Fibroblast of the conjunctiva (primary cell): ENCODE measurements at regions not wholly inside any gene's neighbourhood (a gene's known extent, or its start where the extent isn't known, plus 50 kb on each side); places are given as distances from the start of the nearest gene placed in this dataset.

Source experiments
- DNase-seq: peaks from one replicate; pipeline ENCODE4 v3.0.0-alpha.2; 2010; ENCODE audit warnings: low read depth

DNA sequence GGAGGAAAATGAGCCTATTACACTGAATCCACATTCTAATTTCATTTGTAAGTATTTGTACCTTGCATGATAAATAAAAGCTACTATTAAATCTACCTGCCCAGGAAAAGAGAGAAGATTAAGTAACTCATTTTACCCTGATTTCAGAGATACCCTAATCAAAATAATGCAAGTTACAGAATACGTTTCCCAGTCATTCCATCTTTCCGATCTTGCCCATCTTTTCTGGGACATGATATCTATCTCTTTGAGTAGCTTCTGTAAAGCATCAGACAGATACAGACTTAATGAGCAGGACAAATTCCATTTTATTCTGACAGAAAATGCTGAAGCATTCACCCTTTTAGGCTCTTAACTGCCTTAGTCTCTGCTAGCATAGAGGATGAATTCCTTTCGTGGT is 56.6 kb downstream of the SPRY2 start:
- DNase-seq = no peak

- no peak for DNase-seq
Observed at GRCh38 chr13:80278706-80279105, 62.2 kb downstream of the SPRY2 start.

GRCh38 chr13:80276371-80277289 is 64.3 kb downstream of the SPRY2 start:
- peak; percentile 1 for DNase-seq

GRCh38 chr13:80274643-80275042 is 66.3 kb downstream of the SPRY2 start:
- no peak for DNase-seq

DNA sequence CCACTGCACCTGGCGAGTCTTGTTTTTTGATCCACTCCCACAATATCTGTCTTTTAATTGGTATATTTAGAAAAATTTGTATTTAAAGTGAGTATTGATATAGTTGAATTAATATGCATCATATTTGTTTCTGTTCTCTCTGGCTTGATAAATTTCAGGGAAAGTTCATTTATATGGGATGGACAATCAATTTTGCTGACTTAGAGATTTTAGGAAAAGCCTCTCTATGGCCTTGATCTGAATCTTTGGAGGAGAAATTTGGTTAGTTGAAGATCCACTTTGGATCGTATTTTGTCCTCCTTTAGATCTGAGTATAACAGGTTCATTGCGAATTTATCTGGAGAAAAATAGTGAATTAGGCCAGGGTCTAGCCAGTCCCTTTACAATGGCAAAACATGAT is 67.2 kb downstream of the SPRY2 start:
- DNase-seq = no peak

GRCh38 chr13:80265348-80265747 is 75.6 kb downstream of the SPRY2 start:
- DNase-seq = no peak

DNA sequence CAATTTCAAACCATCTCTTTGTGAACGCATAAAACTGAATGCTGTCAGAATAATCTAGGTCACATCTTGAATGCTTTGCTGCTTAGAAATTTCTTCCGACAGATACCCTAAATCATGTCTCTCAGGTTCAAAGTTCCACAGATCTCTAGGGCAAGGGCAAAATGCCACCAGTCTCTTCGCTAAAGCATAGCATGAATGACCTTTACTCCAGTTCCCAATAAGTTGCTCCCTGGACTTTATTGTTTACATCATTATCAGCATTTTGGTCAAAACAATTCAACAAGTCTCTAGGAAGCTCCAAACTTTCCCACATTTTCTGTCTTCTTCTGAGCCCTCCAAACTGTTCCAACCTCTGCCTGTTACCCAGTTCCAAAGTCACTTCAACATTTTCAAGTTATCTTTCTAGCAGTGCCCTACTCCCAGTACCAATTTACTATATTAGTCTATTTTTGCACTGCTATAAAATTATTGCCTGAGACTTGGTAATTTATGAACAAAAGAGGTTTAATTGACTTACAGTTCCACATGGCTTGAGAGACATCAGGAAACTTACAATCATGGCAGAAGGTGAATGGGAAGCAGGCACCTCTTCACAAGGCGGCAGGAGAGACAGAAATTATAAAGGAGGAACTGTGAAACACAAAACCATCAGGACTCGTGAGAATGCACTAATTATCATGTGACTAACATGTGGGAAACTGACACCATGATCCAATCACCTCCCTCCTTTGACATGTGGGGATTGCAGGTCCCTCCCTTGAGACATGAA is 77.0 kb downstream of the SPRY2 start:
- DNase-seq = no peak

DNA sequence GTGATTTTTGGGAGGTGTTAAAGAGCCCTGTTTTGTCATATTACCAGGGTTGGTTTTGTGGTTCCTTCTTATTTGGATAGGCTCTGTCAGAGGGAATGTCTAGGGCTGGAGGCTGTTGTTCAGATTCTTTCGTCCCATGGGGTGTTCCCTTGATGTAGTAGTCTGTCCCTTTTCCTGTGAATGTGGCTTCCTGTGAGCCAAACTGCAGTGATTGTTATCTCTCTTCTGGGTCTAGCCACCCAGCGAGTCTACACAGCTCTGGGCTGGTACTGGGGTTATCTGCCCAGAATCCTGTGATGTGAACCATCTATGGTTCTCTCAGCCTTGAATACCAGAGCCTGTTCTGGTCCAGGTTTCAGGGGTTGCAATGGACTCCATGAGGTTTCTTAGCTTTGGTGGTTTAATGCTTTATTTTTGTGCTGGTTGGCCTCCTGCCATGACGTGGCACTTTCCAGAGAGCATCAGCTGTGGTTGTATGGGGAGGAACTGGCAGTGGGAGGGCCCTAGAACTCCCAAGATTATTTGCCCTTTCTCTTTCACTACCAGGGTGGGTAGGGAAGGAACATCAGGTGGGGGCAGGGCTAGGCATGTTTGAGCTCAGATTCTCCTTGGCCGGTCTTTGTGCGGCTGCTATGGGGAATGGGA is 78.8 kb downstream of the SPRY2 start:
- no peak for DNase-seq

GRCh38 chr13:80259159-80259558 is 81.8 kb downstream of the SPRY2 start:
- no peak for DNase-seq

- DNase-seq = no peak
Observed at GRCh38 chr13:80256352-80256932, 84.5 kb downstream of the SPRY2 start.

DNA sequence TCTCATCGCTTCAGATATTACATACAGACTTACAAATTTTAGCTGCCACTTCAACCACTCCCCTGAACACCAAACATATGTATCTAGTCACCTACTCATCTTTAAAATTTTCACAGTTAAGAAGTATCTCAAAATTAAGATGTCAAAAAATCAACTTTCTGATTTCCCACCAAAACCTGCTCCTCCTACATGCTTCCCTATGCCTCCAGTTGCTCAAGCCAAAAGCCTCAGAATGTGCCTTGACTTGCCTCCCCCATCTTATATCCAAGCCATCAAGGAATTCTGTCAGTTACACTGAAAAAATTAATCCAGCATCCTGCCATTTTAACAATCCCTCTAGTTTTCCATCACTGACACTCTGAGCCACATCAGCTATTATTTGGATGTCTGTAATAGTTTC is 85.0 kb downstream of the SPRY2 start:
- no peak for DNase-seq

DNA sequence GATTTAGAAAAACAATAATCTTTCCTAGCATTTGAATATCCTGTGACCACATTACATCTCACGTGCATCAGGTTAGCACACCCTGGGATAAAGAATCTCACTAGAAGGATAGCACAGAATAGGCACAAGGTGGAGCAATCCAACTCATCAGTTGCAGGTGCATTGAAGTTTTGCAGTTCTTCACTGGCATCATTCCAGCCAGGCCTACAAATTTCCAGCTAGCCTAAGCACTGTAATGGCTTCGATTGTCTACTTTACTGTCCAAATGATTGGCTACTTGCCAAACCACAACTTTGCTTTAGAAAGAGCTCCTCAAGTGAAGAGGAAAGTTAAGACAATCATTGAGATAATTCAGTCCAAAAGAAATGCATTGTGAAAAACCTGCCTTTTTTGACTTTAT is 89.5 kb downstream of the SPRY2 start:
- DNase-seq = peak; percentile 31

- no peak for DNase-seq
Observed at GRCh38 chr13:80250213-80250810, 90.6 kb downstream of the SPRY2 start.

- no peak for DNase-seq
Observed at GRCh38 chr13:80249516-80250212, 91.3 kb downstream of the SPRY2 start.

GRCh38 chr13:80245162-80245733 is 95.7 kb downstream of the SPRY2 start:
- DNase-seq = no peak

- no peak for DNase-seq
Observed at GRCh38 chr13:80244574-80244973, 96.4 kb downstream of the SPRY2 start.

DNA sequence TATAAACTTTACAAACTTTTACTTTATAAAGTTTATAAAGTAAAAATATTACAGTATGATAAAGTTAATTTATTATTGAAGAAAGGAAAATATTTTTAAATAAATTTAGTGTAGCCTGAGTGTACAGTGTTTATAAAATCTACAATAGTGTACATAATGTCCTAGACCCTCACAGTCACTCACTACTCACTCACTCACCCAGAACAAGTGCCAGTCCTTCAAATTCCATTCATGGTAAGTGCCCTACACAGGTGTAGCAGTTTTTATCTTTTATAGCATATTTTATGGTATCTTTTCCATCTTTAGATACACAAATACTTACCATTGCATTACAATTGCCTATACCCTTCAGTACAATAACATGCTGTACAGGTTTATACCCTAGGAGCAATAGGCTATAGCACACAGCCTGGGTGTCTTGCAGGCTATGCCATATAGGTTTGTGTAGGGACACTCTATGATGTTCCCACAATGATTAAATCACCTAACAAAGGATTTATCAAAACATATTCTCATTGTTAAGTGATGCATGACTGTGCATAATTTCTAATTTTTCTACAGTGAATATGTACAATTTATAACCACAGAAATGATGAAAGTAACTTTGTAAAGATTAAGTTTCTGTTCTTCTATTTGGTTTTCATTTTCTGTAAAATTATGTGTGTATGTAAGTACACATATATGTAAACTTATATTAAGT is 98.0 kb downstream of the SPRY2 start:
- no peak for DNase-seq

GRCh38 chr13:80239571-80240255 is 101.2 kb downstream of the SPRY2 start:
- no peak for DNase-seq

DNA sequence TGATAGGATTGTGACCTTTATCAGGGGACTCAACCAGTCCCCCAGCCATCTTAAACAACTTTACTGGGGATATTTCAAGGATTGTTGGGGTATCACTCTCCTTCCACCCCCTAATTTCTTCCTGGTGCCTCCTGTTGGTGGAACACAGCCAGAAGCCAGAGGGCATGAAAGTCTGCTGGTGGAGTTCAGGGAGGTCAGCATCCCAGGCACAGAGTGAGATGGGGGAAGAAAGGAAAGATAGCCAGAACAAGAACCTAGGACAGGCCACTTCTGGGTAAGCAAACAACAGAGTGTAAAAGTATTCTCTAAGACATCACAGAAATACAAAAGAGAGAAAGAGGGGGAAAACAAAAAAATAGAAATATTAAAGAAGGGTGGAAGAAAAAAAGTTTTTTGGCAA is 101.8 kb downstream of the SPRY2 start:
- DNase-seq = no peak

DNA sequence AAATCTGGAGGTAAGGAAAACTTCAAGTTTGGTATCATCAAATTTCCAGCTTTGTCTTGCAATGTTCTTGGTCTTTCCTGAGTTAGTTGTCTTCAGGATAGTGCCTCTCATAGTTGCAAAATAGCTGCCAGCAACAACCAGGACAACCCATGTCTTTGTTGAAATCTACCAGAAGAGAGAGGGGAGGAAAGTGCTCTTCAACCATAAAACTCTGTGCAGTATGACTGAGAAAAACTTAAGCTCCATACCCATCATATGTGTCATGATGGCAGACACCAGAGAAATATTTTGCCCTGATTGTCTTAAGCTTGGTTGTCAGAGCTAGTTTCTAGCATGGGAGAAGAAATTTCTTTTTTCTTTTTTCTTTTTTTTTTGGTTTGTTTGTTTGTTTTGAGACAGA is 103.3 kb downstream of the SPRY2 start:
- no peak for DNase-seq
